ENCODE measurements at regions not wholly inside any gene's neighbourhood (a gene's known extent, or its start where the extent isn't known, plus 50 kb on each side); places are given as distances from the start of the nearest gene placed in this dataset.

- no peak for DNase-seq
Observed at GRCh38 chr18:24917767-24918166, 434.2 kb downstream of the ZNF521 start.

- DNase-seq = no peak
Observed at GRCh38 chr18:24918257-24918656, 433.7 kb downstream of the ZNF521 start.

GRCh38 chr18:24919181-24919797 lies 432.7 kb downstream of the ZNF521 start:
- DNase-seq = no peak

- DNase-seq = no peak
Observed at GRCh38 chr18:24922491-24922890, 429.5 kb downstream of the ZNF521 start.

- no peak for DNase-seq
Observed at GRCh38 chr18:24923138-24923537, 428.8 kb downstream of the ZNF521 start.

- DNase-seq = no peak
Observed at GRCh38 chr18:24924066-24924716, 427.8 kb downstream of the ZNF521 start.

GRCh38 chr18:24926649-24927048 lies 425.3 kb downstream of the ZNF521 start:
- no peak for DNase-seq

- DNase-seq = peak; percentile 38
Observed at GRCh38 chr18:24928301-24928878, 423.6 kb downstream of the ZNF521 start.

GRCh38 chr18:24930478-24930877 lies 421.5 kb downstream of the ZNF521 start:
- DNase-seq = no peak

GRCh38 chr18:24930971-24931370 lies 421.0 kb downstream of the ZNF521 start:
- no peak for DNase-seq

GRCh38 chr18:24933345-24933744 lies 418.6 kb downstream of the ZNF521 start:
- DNase-seq = no peak

- no peak for DNase-seq
Observed at GRCh38 chr18:24934258-24934932, 417.6 kb downstream of the ZNF521 start.

- DNase-seq = no peak
Observed at GRCh38 chr18:24935008-24935407, 417.0 kb downstream of the ZNF521 start.

- no peak for DNase-seq
Observed at GRCh38 chr18:24935896-24936295, 416.1 kb downstream of the ZNF521 start.

GRCh38 chr18:24936691-24937090 lies 415.3 kb downstream of the ZNF521 start:
- no peak for DNase-seq

GRCh38 chr18:24937639-24938275 lies 414.2 kb downstream of the ZNF521 start:
- no peak for DNase-seq

GRCh38 chr18:24940416-24940815 lies 411.6 kb downstream of the ZNF521 start:
- no peak for DNase-seq

GRCh38 chr18:24941174-24941951 lies 410.6 kb downstream of the ZNF521 start:
- no peak for DNase-seq

GRCh38 chr18:24942144-24942543 lies 409.8 kb downstream of the ZNF521 start:
- no peak for DNase-seq

GRCh38 chr18:24947521-24948305 lies 404.3 kb downstream of the ZNF521 start:
- no peak for DNase-seq

- DNase-seq = peak; percentile 28
Observed at GRCh38 chr18:24949908-24950307, 402.1 kb downstream of the ZNF521 start.

GRCh38 chr18:24954341-24954740 lies 397.6 kb downstream of the ZNF521 start:
- DNase-seq = peak; percentile 6
